Thyroid gland (tissue), 4 donors: ENCODE measurements at regions not wholly inside any gene's neighbourhood (a gene's known extent, or its start where the extent isn't known, plus 50 kb on each side); places are given as distances from the start of the nearest gene placed in this dataset.

ENCODE experiments used
- DNase-seq, 2 donors: peaks; one replicate each; pipeline ENCODE4 v3.0.0-alpha.2; 2019
- H3K27ac ChIP-seq, 3 donors: fragments of 200-600 bp; sonication (generic); 1 replicate in 2 of 3; 2 replicates in 1 of 3; pipeline ENCODE4 v1.5.1; 2016 to 2019; ENCODE audit warnings: mild to moderate bottlenecking in 1 of 3, moderate library complexity in 1 of 3
- H3K27me3 ChIP-seq: fragments of 200-600 bp; sonication (generic); one replicate; pipeline ENCODE4 v1.5.1; 2019
- H3K36me3 ChIP-seq, 2 donors: fragments of 200-600 bp; sonication (generic); one replicate each; pipeline ENCODE4 v1.5.1; 2016 to 2019
- H3K4me1 ChIP-seq, 2 donors: fragments of 200-600 bp; sonication (generic); one replicate each; pipeline ENCODE4 v1.5.1; 2017 to 2019
- H3K4me3 ChIP-seq, 3 donors: fragments of 200-600 bp; sonication (generic); replicated peaks in 1 of 3; 1 replicate in 2 of 3; 2 replicates in 1 of 3; pipeline ENCODE4 v1.5.1; 2016; ENCODE audit warnings: mild to moderate bottlenecking in 1 of 3
- H3K9me3 ChIP-seq: fragments of 200-600 bp; sonication (generic); one replicate; pipeline ENCODE4 v1.5.1; 2017
- POLR2A ChIP-seq, 2 donors: fragments of 450-650 bp; IDR thresholded peaks; one replicate each; pipeline ENCODE4 v1.6.1; 2017; ENCODE audit warnings: antibody characterized with exemption in 2 of 2, mild to moderate bottlenecking in 2 of 2, moderate library complexity in 1 of 2
- WGBS, 2 donors: methylation state at CpG; one replicate each; pipeline ENCODE4 v1.1.5; 2017; 5-methylcytosine and 5-hydroxymethylcytosine counted together
- intact Hi-C: fragments of 100-400 bp; cut with DNase I; formaldehyde crosslinking; loops from one replicate; pipeline ENCODE4 v1.15.1; 2023
- TF ChIP-seq, protein P1 (sequence below), 6 experiments: fragments of 200-600 bp in 3 of 6; fragments of 450-650 bp in 3 of 6; sonication (generic) in 3 of 6; IDR thresholded peaks; one replicate each; pipeline ENCODE4 v1.5.1; 2016 to 2019; ENCODE audit warnings: antibody characterized with exemption in 6 of 6, mild to moderate bottlenecking in 2 of 6, inconsistent platforms in 1 of 6, moderate library complexity in 1 of 6

DNA sequence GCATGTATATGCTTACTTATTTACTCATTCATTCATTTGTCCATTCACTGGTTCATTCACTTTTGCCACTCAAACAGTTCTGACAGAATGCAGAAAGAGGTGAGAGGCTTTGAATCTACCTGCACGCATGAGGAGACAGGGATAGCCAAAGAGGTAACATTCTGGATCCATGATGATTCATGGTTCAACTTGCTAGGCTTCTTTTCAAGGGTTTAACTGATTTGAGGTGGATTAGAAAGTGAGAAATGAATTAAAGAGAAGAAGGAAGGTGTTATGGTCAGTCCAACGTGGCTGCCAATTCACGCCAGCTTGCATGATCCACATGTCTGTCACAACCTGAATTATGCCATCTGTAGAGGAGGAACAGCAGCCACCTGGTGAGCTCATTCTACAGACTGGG, 260.6 kb downstream of the ARRDC4 start:
- intact Hi-C loops = no loop called here
- H3K9me3 ChIP-seq = no peaks in the 10 kb centered on the region
- TF ChIP-seq, protein P1, sequence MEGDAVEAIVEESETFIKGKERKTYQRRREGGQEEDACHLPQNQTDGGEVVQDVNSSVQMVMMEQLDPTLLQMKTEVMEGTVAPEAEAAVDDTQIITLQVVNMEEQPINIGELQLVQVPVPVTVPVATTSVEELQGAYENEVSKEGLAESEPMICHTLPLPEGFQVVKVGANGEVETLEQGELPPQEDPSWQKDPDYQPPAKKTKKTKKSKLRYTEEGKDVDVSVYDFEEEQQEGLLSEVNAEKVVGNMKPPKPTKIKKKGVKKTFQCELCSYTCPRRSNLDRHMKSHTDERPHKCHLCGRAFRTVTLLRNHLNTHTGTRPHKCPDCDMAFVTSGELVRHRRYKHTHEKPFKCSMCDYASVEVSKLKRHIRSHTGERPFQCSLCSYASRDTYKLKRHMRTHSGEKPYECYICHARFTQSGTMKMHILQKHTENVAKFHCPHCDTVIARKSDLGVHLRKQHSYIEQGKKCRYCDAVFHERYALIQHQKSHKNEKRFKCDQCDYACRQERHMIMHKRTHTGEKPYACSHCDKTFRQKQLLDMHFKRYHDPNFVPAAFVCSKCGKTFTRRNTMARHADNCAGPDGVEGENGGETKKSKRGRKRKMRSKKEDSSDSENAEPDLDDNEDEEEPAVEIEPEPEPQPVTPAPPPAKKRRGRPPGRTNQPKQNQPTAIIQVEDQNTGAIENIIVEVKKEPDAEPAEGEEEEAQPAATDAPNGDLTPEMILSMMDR (IDR thresholded peaks at IDR 0.05) = no peak
- TF ChIP-seq POLR2A (IDR thresholded peaks at IDR 0.05) = no peak
- no peak for DNase-seq
- WGBS, 2 donors = 76 to 83% methylated on average over 3 of the region's 3 CpGs
- H3K4me1 ChIP-seq = no peaks in the 10 kb centered on the region
- H3K36me3 ChIP-seq = no peaks in the 10 kb centered on the region
- no peaks in the 10 kb centered on the region for H3K27me3 ChIP-seq
- no peak overlapping the region for H3K4me3 ChIP-seq
- H3K27ac ChIP-seq = no peak overlapping the region

DNA sequence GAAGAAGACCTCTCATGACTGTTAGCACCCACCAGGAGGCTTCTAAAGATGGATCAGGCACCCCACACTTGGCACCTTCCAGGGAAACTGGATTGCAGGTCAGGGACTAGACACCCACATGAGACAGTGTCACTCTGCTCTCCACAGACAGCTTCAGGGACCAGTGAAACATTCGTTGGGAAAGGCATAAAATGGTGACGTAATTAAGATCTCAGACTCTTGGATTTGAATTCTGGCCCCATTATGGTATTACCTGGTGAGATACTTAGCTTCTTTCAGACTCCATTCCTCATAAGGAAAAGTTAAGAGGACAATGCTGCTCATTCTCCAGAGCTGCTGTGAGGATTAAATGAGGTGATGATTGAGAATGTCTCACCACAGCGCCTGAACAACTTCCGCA, 261.1 kb downstream of the ARRDC4 start:
- H3K36me3 ChIP-seq = no peaks in the 10 kb centered on the region
- DNase-seq = no peak
- no peak overlapping the region for H3K27ac ChIP-seq
- H3K4me3 ChIP-seq = no peak overlapping the region
- 82 to 95% methylated on average over 4 of the region's 4 CpGs for WGBS, 2 donors
- no peaks in the 10 kb centered on the region for H3K9me3 ChIP-seq
- intact Hi-C loops = no loop called here
- no peaks in the 10 kb centered on the region for H3K27me3 ChIP-seq
- TF ChIP-seq POLR2A (IDR thresholded peaks at IDR 0.05) = no peak
- TF ChIP-seq, protein P1 (IDR thresholded peaks at IDR 0.05) = no peak
- no peaks in the 10 kb centered on the region for H3K4me1 ChIP-seq

DNA sequence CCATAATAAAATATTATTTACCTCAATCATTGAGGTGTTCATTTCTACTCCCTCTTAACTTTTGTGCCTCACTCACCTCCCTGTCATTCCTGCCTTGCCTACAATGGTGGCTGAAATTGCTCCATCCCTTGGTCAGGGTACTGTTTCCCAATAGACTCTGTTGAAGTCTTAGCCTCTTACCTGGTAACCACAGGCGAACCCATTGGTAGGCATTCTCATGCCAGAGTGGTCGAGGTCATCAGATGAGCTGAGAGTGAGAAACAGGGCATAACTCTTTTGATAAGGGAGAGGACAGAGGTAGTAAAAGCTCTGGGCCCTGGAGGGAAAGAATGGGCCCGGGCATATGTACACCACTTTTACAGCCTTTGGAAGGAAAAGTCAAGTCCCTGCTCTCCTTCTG, 265.6 kb downstream of the ARRDC4 start:
- no peak for TF ChIP-seq POLR2A (IDR thresholded peaks at IDR 0.05)
- TF ChIP-seq, protein P1 (IDR thresholded peaks at IDR 0.05) = no peak
- 88 to 92% methylated on average over 3 of the region's 3 CpGs for WGBS, 2 donors
- intact Hi-C loops = no loop called here

DNA sequence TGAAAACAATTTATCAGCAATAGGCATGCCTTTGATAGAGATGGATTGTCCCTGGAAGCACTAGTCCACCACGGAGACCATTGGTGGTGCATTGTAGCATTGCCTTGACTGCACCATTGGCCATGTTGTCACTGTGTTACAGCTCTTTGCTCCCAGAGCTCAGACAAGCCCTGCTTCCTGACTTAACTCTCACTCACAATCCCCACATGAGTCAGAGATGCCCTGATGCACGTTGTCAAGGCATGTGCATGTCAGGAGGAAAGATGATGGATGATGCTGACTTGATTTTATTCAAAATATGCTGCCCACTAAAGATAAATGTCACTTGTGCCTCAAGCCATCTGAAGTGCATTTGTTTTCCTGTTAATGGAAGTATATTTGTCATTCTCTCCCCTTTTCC, 266.1 kb downstream of the ARRDC4 start:
- Histone ChIP-seq H3K9me3 (no peaks in the 10 kb centered on the region), H3K4me1 (no peaks in the 10 kb centered on the region), H3K36me3 (no peaks in the 10 kb centered on the region), H3K27me3 (no peaks in the 10 kb centered on the region), H3K27ac (no peak overlapping the region), H3K4me3 (no peak overlapping the region)
- intact Hi-C loops = no loop called here
- WGBS, 2 donors = 61 to 73% methylated on average over 2 of the region's 2 CpGs
- no peak for TF ChIP-seq POLR2A (IDR thresholded peaks at IDR 0.05)
- TF ChIP-seq, protein P1 (IDR thresholded peaks at IDR 0.05) = no peak
- DNase-seq = no peak

More for the DNA sequence above, 265.6 kb downstream of the ARRDC4 start:
- Histone ChIP-seq H3K4me1 (no peaks in the 10 kb centered on the region), H3K27me3 (no peaks in the 10 kb centered on the region), H3K27ac (no peak overlapping the region), H3K36me3 (no peaks in the 10 kb centered on the region), H3K4me3 (no peak overlapping the region), H3K9me3 (no peaks in the 10 kb centered on the region)
- DNase-seq = no peak

DNA sequence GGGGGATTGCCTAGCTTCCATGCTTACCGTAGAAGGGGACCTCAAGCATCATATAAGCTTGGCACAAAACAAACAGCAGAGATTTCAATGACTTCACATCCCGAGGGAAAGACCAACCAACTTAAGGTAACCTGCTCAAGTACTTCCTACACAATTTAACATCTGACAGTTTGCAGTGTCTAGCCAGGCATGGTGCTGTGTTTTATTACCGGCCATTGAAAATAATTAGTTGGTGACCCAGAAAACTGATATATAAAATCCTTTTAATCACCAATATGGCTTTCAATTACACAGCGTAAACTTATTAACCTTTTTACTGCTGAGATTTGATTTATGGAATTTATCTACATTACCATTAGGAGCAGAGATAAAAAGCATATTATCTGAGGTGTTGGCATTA, 268.3 kb downstream of the ARRDC4 start:
- TF ChIP-seq POLR2A (IDR thresholded peaks at IDR 0.05) = no peak
- TF ChIP-seq, protein P1 (IDR thresholded peaks at IDR 0.05) = no peak
- Histone ChIP-seq H3K9me3 (no peaks in the 10 kb centered on the region), H3K4me3 (no peak overlapping the region), H3K27me3 (no peaks in the 10 kb centered on the region), H3K27ac (no peak overlapping the region), H3K4me1 (no peaks in the 10 kb centered on the region), H3K36me3 (no peaks in the 10 kb centered on the region)
- DNase-seq = no peak
- 41 to 46% methylated on average over 4 of the region's 4 CpGs for WGBS, 2 donors
- intact Hi-C loops = no loop called here
